Testis (tissue), 2 donors: ENCODE measurements at regions not wholly inside any gene's neighbourhood (a gene's known extent, or its start where the extent isn't known, plus 50 kb on each side); places are given as distances from the start of the nearest gene placed in this dataset.
"Not testable (repeated sequence)": the region's sequence is repeated elsewhere in the genome, so short reads cannot be mapped to it uniquely, and the experiment has no call there.

Source experiments
- CTCF ChIP-seq, 3 experiments: fragments of 450-650 bp in 2 of 3; fragments of 200-600 bp in 1 of 3; sonication (generic) in 1 of 3; IDR thresholded peaks; one replicate each; pipeline ENCODE4 v1.5.1; 2016 to 2019; ENCODE audit warnings: antibody characterized with exemption in 3 of 3, mild to moderate bottlenecking in 2 of 3, moderate library complexity in 1 of 3
- POLR2A ChIP-seq: fragments of 450-650 bp; IDR thresholded peaks from one replicate; pipeline ENCODE4 v1.6.1; 2017; ENCODE audit warnings: antibody characterized with exemption, mild to moderate bottlenecking, moderate library complexity

GRCh38 chr9:39744898-39745297 is 389.4 kb downstream of the SPATA31A1 start:
- not testable (repeated sequence) for TF ChIP-seq CTCF (IDR thresholded peaks at IDR 0.05); POLR2A
